Ovary (tissue), 3 donors: ENCODE measurements at regions not wholly inside any gene's neighbourhood (a gene's known extent, or its start where the extent isn't known, plus 50 kb on each side); places are given as distances from the start of the nearest gene placed in this dataset.

ENCODE experiments used
- CTCF ChIP-seq, 3 donors: fragments of 450-650 bp in 2 of 3; fragments of 200-600 bp in 1 of 3; IDR thresholded peaks; one replicate each; pipeline versions ENCODE4 v1.5.1 to v1.8.0; 2016 to 2022; ENCODE audit warnings: antibody characterized with exemption in 3 of 3, mild to moderate bottlenecking in 1 of 3
- POLR2A ChIP-seq: fragments of 450-650 bp; IDR thresholded peaks from one replicate; pipeline ENCODE4 v1.6.1; 2017; ENCODE audit warnings: antibody characterized with exemption, mild to moderate bottlenecking, moderate library complexity
- donor health status: DM: no; HTN: no; CAD: no.

- no peak for TF ChIP-seq CTCF (IDR thresholded peaks at IDR 0.05)
- no peak for TF ChIP-seq POLR2A
These were observed 146.5 kb upstream of the ABCA1 start for GRCh38 chr9:105074491-105074890.
